ENCODE measurements at regions not wholly inside any gene's neighbourhood (a gene's known extent, or its start where the extent isn't known, plus 50 kb on each side); places are given as distances from the start of the nearest gene placed in this dataset.

DNA sequence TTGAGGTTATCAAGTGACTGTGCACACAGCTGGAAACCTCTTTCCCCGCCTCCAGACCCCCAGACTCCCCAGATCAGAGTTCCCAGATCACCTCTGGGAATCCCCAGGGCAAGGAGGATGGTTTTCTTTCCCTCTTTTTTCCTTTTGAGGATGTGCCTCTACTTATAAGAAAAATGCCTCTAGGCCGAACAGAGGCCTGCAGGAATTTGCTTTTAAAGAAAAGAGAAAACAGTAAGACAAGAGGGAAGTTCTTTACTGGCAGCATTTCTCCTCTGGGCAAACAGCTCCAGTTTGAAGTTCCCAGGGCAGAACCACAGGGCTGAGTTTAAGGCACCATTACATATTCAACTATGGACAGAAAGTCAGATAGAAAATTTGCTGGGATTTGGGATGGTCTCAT lies 837.9 kb upstream of the LCORL start:
- Mint-ChIP-seq H3K9me3 (peaks cover 0 to 5% (median 1%) of the 10 kb centered on the region in 7 donors), H3K27me3 (ENCODE audit: low read depth in 3 of 3) (peaks cover 0 to 1% (median 1%) of the 10 kb centered on the region in 3 donors), H3K4me1 (no peaks in the 10 kb centered on the region), H3K4me3 (peak overlapping the region in 1 of 2 donors; percentile 42), H3K36me3 (no peaks in the 10 kb centered on the region), H3K27ac (no peak overlapping the region)
- Histone ChIP-seq H2AFZ (ENCODE audit: insufficient read depth, low read depth, low read length, poor library complexity, severe bottlenecking) (no peak overlapping the region), H4K20me1 (ENCODE audit: insufficient read depth, low read length) (no peaks in the 10 kb centered on the region), H3K79me2 (ENCODE audit: insufficient read depth, low read length) (no peaks in the 10 kb centered on the region), H3K4me2 (replicated peaks; ENCODE audit: extremely low read depth, low read length, poor library complexity, severe bottlenecking) (no peak overlapping the region), H3K9ac (ENCODE audit: insufficient read depth, low read length, poor library complexity, severe bottlenecking) (no peak overlapping the region), H3K9me3 (replicated peaks in 1 of 2; ENCODE audit: control insufficient read depth in 1 of 2, insufficient read depth in 1 of 2, low read length in 2 of 2) (peaks cover 0 to 11% of the 10 kb centered on the region in 2 donors), H3K36me3 (replicated peaks in 1 of 2; ENCODE audit: control insufficient read depth in 1 of 2, insufficient read depth in 2 of 2, low read length in 2 of 2) (no peaks in the 10 kb centered on the region), H3K27me3 (ENCODE audit: control insufficient read depth in 2 of 2, insufficient read depth in 2 of 2, low read length in 2 of 2) (no peaks in the 10 kb centered on the region), H3K27ac (ENCODE audit: low read depth in 1 of 2, low read length in 2 of 2) (no peak overlapping the region), H3K4me3 (replicated peaks in 1 of 3; ENCODE audit: low read depth in 2 of 3, low read length in 3 of 3) (no peak overlapping the region), H3K4me1 (ENCODE audit: control insufficient read depth in 1 of 2, insufficient read depth in 2 of 2, low read length in 2 of 2) (no peaks in the 10 kb centered on the region)
- no CpG with 5 or more reads among the region's 2 CpGs for WGBS (ENCODE audit: insufficient coverage)
- no peak for DNase-seq
- intact Hi-C loops (cut with micrococcal nuclease) = no loop called here
- TF ChIP-seq CTCF (IDR thresholded peaks at IDR 0.05) = no peak

DNA sequence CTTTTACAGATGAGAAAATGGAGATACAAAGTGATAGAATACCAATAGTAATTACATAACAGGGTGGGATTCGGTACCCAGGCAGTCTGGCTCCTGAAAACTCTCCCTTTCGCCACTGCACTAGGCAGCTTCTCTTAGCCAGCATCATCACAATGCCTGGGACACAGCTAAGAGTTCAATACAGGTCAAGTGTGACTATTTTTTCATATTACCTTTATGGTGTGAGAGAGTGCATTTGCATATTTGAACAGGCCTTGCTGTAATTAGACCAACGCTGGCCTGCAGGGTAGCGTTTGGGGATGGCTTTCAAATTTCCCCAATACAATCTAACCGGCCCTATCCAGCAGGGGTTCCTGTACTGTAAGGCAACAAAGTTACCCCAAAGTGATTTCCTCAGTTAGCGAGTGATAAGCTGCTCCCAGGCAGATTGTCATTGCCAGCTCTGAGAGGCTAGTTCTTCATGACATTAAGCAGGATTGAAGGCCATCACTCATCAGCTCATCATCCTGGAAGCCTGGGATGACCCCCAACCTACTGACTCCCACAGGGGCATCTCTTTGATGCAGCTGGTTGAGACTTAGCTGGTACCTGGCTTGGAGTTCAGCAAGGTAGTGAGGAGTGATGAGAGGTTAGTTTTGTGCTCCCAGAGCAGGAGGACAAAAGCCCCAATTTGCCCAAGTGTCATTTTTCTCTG lies 836.8 kb upstream of the LCORL start:
- Histone ChIP-seq H3K27me3 (ENCODE audit: control insufficient read depth in 2 of 2, insufficient read depth in 2 of 2, low read length in 2 of 2) (no peaks in the 10 kb centered on the region), H3K36me3 (replicated peaks in 1 of 2; ENCODE audit: control insufficient read depth in 1 of 2, insufficient read depth in 2 of 2, low read length in 2 of 2) (no peaks in the 10 kb centered on the region), H3K4me2 (replicated peaks; ENCODE audit: extremely low read depth, low read length, poor library complexity, severe bottlenecking) (no peak overlapping the region), H3K79me2 (ENCODE audit: insufficient read depth, low read length) (no peaks in the 10 kb centered on the region), H2AFZ (ENCODE audit: insufficient read depth, low read depth, low read length, poor library complexity, severe bottlenecking) (no peak overlapping the region), H3K4me1 (ENCODE audit: control insufficient read depth in 1 of 2, insufficient read depth in 2 of 2, low read length in 2 of 2) (no peaks in the 10 kb centered on the region), H3K9ac (ENCODE audit: insufficient read depth, low read length, poor library complexity, severe bottlenecking) (no peak overlapping the region), H3K27ac (ENCODE audit: low read depth in 1 of 2, low read length in 2 of 2) (no peak overlapping the region), H3K9me3 (replicated peaks in 1 of 2; ENCODE audit: control insufficient read depth in 1 of 2, insufficient read depth in 1 of 2, low read length in 2 of 2) (peaks cover 0 to 7% of the 10 kb centered on the region in 2 donors), H3K4me3 (replicated peaks in 1 of 3; ENCODE audit: low read depth in 2 of 3, low read length in 3 of 3) (no peak overlapping the region), H4K20me1 (ENCODE audit: insufficient read depth, low read length) (no peaks in the 10 kb centered on the region)
- 66% methylated on average over 4 of the region's 6 CpGs for WGBS (ENCODE audit: insufficient coverage)
- H3K36me3 Mint-ChIP-seq = no peaks in the 10 kb centered on the region
- H3K4me3 Mint-ChIP-seq = no peak overlapping the region
- no peak for TF ChIP-seq CTCF (IDR thresholded peaks at IDR 0.05)
- intact Hi-C loops (cut with micrococcal nuclease) = no loop called here
- no peaks in the 10 kb centered on the region for H3K4me1 Mint-ChIP-seq
- peaks cover 0 to 3% (median under 1%) of the 10 kb centered on the region in 7 donors for H3K9me3 Mint-ChIP-seq
- H3K27me3 Mint-ChIP-seq (ENCODE audit: low read depth in 3 of 3) = peaks cover 0 to 1% (median 1%) of the 10 kb centered on the region in 3 donors
- DNase-seq = no peak
- H3K27ac Mint-ChIP-seq = no peak overlapping the region
